Neural cell (in vitro differentiated cells): ENCODE measurements at regions not wholly inside any gene's neighbourhood (a gene's known extent, or its start where the extent isn't known, plus 50 kb on each side); places are given as distances from the start of the nearest gene placed in this dataset.

Experiments
- H2AFZ ChIP-seq: fragments of 200-600, 300-800 bp; sonication (generic), shearing (Covaris generic); 2 replicates; pipeline ENCODE4 v1.6.0; 2014; ENCODE audit warnings: low read depth, mild to moderate bottlenecking, antibody characterized with exemption, low read length, moderate library complexity
- H3F3A ChIP-seq: fragments of 200-600 bp; shearing (Covaris generic); 2 replicates; pipeline ENCODE4 v1.6.1; 2016; ENCODE audit warnings: mild to moderate bottlenecking, moderate library complexity, mixed read lengths, antibody characterized with exemption, low read length; ENCODE audit not compliant: insufficient read depth, poor library complexity, severe bottlenecking
- H3K27ac ChIP-seq: fragments of 200-600, 300-800 bp; sonication (generic), shearing (Covaris generic); 2 replicates; pipeline ENCODE4 v1.5.1; 2014; ENCODE audit warnings: mild to moderate bottlenecking, low read length, moderate library complexity
- H3K27me3 ChIP-seq: fragments of 300-800, 200-600 bp; sonication (generic), shearing (Covaris generic); 2 replicates; pipeline ENCODE4 v1.6.0; 2014; ENCODE audit warnings: mild to moderate bottlenecking, low read depth, low read length, moderate library complexity; ENCODE audit not compliant: insufficient read depth
- H3K36me3 ChIP-seq: fragments of 300-800, 200-600 bp; sonication (generic), shearing (Covaris generic); 2 replicates; pipeline ENCODE4 v1.5.1; 2014; ENCODE audit warnings: mild to moderate bottlenecking, antibody characterized with exemption, low read length, moderate library complexity; ENCODE audit not compliant: insufficient read depth
- H3K4me2 ChIP-seq: fragments of 300-800, 200-600 bp; sonication (generic), shearing (Covaris generic); 2 replicates; pipeline ENCODE4 v1.6.0; 2014; ENCODE audit warnings: mild to moderate bottlenecking, low read length
- H3K4me3 ChIP-seq: fragments of 300-800, 200-600 bp; sonication (generic), shearing (Covaris generic); 2 replicates; pipeline ENCODE4 v1.5.1; 2014; ENCODE audit warnings: mild to moderate bottlenecking, low read length, moderate library complexity
- H3K79me2 ChIP-seq: fragments of 200-600 bp; shearing (Covaris generic); replicated peaks from 2 replicates; pipeline ENCODE4 v1.6.0; 2014; ENCODE audit warnings: mild to moderate bottlenecking, low read length, moderate library complexity; ENCODE audit not compliant: insufficient read depth
- H3K9ac ChIP-seq: fragments of 300-800, 200-600 bp; sonication (generic), shearing (Covaris generic); 2 replicates; pipeline ENCODE4 v1.6.1; 2016; ENCODE audit warnings: mild to moderate bottlenecking, low read length, mixed read lengths
- H3K9me2 ChIP-seq: fragments of 200-600 bp; shearing (Covaris generic); 2 replicates; pipeline ENCODE4 v1.6.1; 2016; ENCODE audit warnings: mild to moderate bottlenecking, low read length, mixed read lengths; ENCODE audit not compliant: insufficient read depth
- H3K9me3 ChIP-seq: fragments of 200-600, 300-800 bp; sonication (generic), shearing (Covaris generic); 2 replicates; pipeline ENCODE4 v1.6.1; 2016; ENCODE audit warnings: mild to moderate bottlenecking, mixed run types, low read length, moderate library complexity, mixed read lengths
- H4K20me1 ChIP-seq: fragments of 200-600 bp; shearing (Covaris generic); 2 replicates; pipeline ENCODE4 v1.6.1; 2016; ENCODE audit warnings: mild to moderate bottlenecking, mixed run types; ENCODE audit not compliant: insufficient read depth
- CTCF ChIP-seq: fragments of 450-650 bp; IDR thresholded peaks from 2 replicates; pipeline ENCODE4 v1.5.1; 2014; ENCODE audit warnings: antibody characterized with exemption, mild to moderate bottlenecking, moderate library complexity; ENCODE audit not compliant: poor library complexity, severe bottlenecking
- EP300 ChIP-seq: fragments of 450-650 bp; conservative IDR thresholded peaks from 2 replicates; pipeline ENCODE4 v1.6.1; 2014; ENCODE audit warnings: antibody characterized with exemption, mild to moderate bottlenecking, moderate library complexity; ENCODE audit not compliant: poor library complexity, severe bottlenecking
- EZH2 ChIP-seq: fragments of 200-600, 300-800 bp; shearing (Covaris generic), sonication (generic); IDR thresholded peaks from 2 replicates; pipeline ENCODE4 v1.6.1; 2014; ENCODE audit warnings: antibody characterized with exemption, low read length, borderline replicate concordance, mild to moderate bottlenecking; ENCODE audit not compliant: insufficient read depth, poor library complexity, severe bottlenecking
- MXI1 ChIP-seq: fragments of 450-650 bp; conservative IDR thresholded peaks from 2 replicates; pipeline ENCODE4 v1.6.1; 2014; ENCODE audit warnings: antibody characterized with exemption, mild to moderate bottlenecking; ENCODE audit not compliant: poor library complexity, severe bottlenecking
- POLR2AphosphoS5 ChIP-seq: IDR thresholded peaks from 2 replicates; pipeline ENCODE4 v1.6.1; 2012
- RAD21 ChIP-seq: fragments of 450-650 bp; conservative IDR thresholded peaks from 2 replicates; pipeline ENCODE4 v1.6.1; 2014; ENCODE audit warnings: antibody characterized with exemption, mild to moderate bottlenecking, moderate library complexity
- REST ChIP-seq: IDR thresholded peaks from 2 replicates; pipeline ENCODE4 v1.6.1; 2012; ENCODE audit warnings: borderline replicate concordance
- SMC3 ChIP-seq: fragments of 450-650 bp; conservative IDR thresholded peaks from 2 replicates; pipeline ENCODE4 v1.6.1; 2014; ENCODE audit warnings: antibody characterized with exemption, mild to moderate bottlenecking, moderate library complexity; ENCODE audit not compliant: poor library complexity
- TAF1 ChIP-seq: IDR thresholded peaks from 2 replicates; pipeline ENCODE4 v1.6.1; 2012; ENCODE audit warnings: low read depth

GRCh38 chr2:23131066-23131575, 253.9 kb upstream of the KLHL29 start:
- no peak overlapping the region for H3K4me3 ChIP-seq
- H3K9me2 ChIP-seq, result no peaks in the 10 kb centered on the region
- no peak overlapping the region for H2AFZ ChIP-seq
- H3K27me3 ChIP-seq, result no peaks in the 10 kb centered on the region
- no peaks in the 10 kb centered on the region for H3K9me3 ChIP-seq
- H3K4me2 ChIP-seq, result no peak overlapping the region
- TF ChIP-seq RAD21 (no peak), EP300 (no peak), EZH2 (no peak)
- H3K27ac ChIP-seq, result no peak overlapping the region
- no peaks in the 10 kb centered on the region for H3K79me2 ChIP-seq
- H4K20me1 ChIP-seq, result no peaks in the 10 kb centered on the region
- no peaks in the 10 kb centered on the region for H3F3A ChIP-seq
- no peaks in the 10 kb centered on the region for H3K36me3 ChIP-seq
- H3K9ac ChIP-seq, result no peak overlapping the region

GRCh38 chr2:23132000-23132399, 253.0 kb upstream of the KLHL29 start:
- Histone ChIP-seq H3K9me2 (no peaks in the 10 kb centered on the region), H3K4me3 (no peak overlapping the region), H3K79me2 (no peaks in the 10 kb centered on the region), H3K9me3 (no peaks in the 10 kb centered on the region), H3F3A (no peaks in the 10 kb centered on the region), H3K27ac (no peak overlapping the region), H3K4me2 (no peak overlapping the region), H3K9ac (no peak overlapping the region), H2AFZ (no peak overlapping the region), H4K20me1 (no peaks in the 10 kb centered on the region), H3K27me3 (no peaks in the 10 kb centered on the region), H3K36me3 (no peaks in the 10 kb centered on the region)
- no peak for TF ChIP-seq TAF1
- TF ChIP-seq EZH2, result no peak
- TF ChIP-seq CTCF, result no peak
- TF ChIP-seq EP300, result no peak
- TF ChIP-seq MXI1, result no peak
- no peak for TF ChIP-seq RAD21
- no peak for TF ChIP-seq POLR2AphosphoS5

- H3K9me2 ChIP-seq, result no peaks in the 10 kb centered on the region
- no peak overlapping the region for H3K4me2 ChIP-seq
- no peaks in the 10 kb centered on the region for H3F3A ChIP-seq
- no peak overlapping the region for H3K27ac ChIP-seq
- TF ChIP-seq SMC3 (no peak), REST (no peak), TAF1 (no peak), EP300 (no peak), EZH2 (no peak), CTCF (no peak), MXI1 (no peak), POLR2AphosphoS5 (no peak), RAD21 (no peak)
- no peaks in the 10 kb centered on the region for H3K36me3 ChIP-seq
- H3K9me3 ChIP-seq, result no peaks in the 10 kb centered on the region
- H3K79me2 ChIP-seq, result no peaks in the 10 kb centered on the region
- no peaks in the 10 kb centered on the region for H4K20me1 ChIP-seq
- no peaks in the 10 kb centered on the region for H3K27me3 ChIP-seq
- no peak overlapping the region for H2AFZ ChIP-seq
- H3K9ac ChIP-seq, result no peak overlapping the region
- no peak overlapping the region for H3K4me3 ChIP-seq
These were observed 252.0 kb upstream of the KLHL29 start for GRCh38 chr2:23132823-23133595.
